ENCODE measurements at regions not wholly inside any gene's neighbourhood (a gene's known extent, or its start where the extent isn't known, plus 50 kb on each side); places are given as distances from the start of the nearest gene placed in this dataset.

DNA sequence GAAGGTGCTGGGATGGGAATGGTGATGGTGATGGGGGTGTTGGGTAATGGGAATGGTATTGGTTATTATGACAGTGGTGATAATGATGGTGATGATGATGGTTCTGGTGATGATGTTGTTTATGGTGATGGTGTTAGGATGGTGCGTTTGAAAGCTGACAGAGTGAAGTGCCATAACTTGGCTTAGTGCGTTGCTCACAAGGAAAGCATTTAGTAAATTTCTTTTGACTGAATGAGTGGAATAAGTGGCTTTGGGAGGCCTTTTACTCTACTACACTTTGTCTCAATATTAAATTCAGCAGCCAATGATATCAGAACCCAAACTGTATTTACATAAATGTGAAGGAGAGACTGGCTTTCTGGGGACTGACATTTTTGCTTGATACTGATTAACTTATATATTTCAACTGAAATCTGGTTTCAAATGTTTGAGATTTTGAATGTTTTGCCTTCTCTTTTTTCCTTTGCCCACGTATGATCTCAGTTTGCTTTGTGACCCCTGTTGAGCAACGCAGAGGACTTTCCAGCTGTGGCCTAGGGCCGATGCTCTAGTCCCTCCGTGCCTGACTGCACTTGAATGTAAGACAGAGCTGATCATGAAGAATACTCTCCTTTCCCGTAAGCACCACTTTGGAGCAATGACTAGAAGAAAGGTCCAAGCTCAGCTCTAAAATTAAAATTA, 128.5 kb upstream of the SH3BP4 start:
- in situ Hi-C loops (cut with MboI; ENCODE audit: low pct_unique_long_range_greater_than_20kb, low sequenced_read_pairs, unreplicated experiment), result no loop called here
- TF ChIP-seq, protein P1, sequence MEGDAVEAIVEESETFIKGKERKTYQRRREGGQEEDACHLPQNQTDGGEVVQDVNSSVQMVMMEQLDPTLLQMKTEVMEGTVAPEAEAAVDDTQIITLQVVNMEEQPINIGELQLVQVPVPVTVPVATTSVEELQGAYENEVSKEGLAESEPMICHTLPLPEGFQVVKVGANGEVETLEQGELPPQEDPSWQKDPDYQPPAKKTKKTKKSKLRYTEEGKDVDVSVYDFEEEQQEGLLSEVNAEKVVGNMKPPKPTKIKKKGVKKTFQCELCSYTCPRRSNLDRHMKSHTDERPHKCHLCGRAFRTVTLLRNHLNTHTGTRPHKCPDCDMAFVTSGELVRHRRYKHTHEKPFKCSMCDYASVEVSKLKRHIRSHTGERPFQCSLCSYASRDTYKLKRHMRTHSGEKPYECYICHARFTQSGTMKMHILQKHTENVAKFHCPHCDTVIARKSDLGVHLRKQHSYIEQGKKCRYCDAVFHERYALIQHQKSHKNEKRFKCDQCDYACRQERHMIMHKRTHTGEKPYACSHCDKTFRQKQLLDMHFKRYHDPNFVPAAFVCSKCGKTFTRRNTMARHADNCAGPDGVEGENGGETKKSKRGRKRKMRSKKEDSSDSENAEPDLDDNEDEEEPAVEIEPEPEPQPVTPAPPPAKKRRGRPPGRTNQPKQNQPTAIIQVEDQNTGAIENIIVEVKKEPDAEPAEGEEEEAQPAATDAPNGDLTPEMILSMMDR (IDR thresholded peaks at IDR 0.05; ENCODE audit: extremely low read depth, insufficient read depth, missing control alignments), result no peak
- no peak for DNase-seq (ENCODE audit: low spot score)

DNA sequence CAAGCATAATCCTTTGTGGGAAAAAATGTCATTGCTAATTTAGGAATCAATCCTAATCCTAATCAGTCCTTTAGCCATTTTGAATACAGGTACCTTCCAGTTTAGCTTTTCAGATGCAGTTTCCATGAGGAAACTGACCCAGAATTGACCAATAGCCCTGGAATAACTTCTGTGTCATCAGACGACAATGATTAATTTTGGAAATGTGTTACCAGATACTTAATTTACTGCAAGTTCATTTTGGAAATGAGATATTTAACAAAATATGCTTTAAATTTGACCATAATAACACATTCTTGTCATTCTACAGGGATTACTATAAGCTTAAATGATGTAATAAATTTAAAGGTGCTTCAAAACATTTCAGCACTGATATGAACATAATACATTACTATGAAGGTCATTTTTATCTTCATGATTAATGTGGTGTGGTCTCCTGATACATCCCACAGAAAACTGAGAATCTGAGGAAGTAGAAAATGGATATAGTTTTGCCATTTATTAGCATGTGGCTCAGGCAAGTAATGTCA, 129.8 kb upstream of the SH3BP4 start:
- in situ Hi-C loops (cut with MboI; ENCODE audit: low pct_unique_long_range_greater_than_20kb, low sequenced_read_pairs, unreplicated experiment), result no loop called here
- TF ChIP-seq, protein P1 (IDR thresholded peaks at IDR 0.05; ENCODE audit: extremely low read depth, insufficient read depth, missing control alignments), result no peak
- DNase-seq (ENCODE audit: low spot score), result no peak

DNA sequence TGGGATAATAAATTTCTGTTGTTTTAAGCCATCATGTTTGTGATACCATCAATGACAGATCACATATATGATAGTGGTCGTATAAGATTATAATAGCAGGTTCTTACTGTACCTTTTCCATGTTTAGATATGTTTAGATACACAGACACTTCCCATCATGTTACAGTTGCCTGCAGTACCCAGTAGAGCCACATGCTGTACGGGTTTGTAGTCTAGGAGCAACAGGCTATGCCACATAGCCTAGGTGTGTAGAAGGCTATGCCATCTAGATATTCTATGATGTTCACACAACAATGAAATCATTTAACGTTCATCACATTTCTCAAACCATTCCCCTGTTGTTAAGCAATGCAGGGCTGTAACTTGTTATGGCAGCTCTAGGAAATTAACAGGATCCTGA, 132.9 kb upstream of the SH3BP4 start:
- DNase-seq (ENCODE audit: low spot score), result no peak
- in situ Hi-C loops (cut with MboI; ENCODE audit: low pct_unique_long_range_greater_than_20kb, low sequenced_read_pairs, unreplicated experiment), result no loop called here
- TF ChIP-seq, protein P1 (IDR thresholded peaks at IDR 0.05; ENCODE audit: extremely low read depth, insufficient read depth, missing control alignments), result no peak

DNA sequence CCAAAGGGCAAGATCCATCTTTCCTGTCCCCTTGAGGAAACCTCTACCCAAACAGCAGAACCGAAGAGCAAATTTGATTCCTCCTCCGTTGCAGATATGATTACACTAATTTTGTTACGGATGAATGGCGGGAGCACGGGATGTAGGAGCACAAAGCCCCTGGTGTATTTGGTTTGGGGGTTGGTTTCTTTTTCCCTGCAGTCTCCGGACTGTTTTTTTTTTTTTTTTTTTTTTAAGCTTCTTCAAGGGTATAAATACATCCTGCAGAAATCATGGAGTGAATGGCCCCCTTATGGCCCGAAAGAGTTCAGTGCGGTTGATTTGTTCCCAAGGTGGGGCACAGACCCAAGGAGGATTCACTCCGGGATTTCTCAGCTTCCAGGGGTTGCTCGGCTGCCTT, 135.3 kb upstream of the SH3BP4 start:
- TF ChIP-seq, protein P1 (IDR thresholded peaks at IDR 0.05; ENCODE audit: extremely low read depth, insufficient read depth, missing control alignments), result no peak
- DNase-seq (ENCODE audit: low spot score), result no peak
- in situ Hi-C loops (cut with MboI; ENCODE audit: low pct_unique_long_range_greater_than_20kb, low sequenced_read_pairs, unreplicated experiment), result no loop called here

DNA sequence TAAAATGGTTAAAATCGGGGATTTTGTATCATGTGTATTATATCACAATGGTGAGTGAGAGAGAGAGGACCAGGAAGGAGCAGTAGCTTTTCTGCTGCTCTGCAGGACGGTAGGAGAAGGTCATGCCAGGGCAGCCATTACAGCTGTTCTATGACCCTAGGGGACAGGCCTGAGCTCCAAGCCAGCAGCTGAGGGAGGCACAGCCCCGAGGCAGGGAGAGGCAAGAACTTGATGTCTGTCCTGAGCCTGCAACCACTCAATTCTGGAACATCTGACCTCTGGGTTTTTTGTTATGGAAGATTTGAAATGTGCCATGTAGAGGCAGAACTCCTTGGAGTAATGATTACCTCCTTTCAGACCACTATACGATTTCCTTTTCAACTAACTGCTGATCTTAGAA, 135.8 kb upstream of the SH3BP4 start:
- TF ChIP-seq, protein P1 (IDR thresholded peaks at IDR 0.05; ENCODE audit: extremely low read depth, insufficient read depth, missing control alignments), result no peak
- DNase-seq (ENCODE audit: low spot score), result no peak
- in situ Hi-C loops (cut with MboI; ENCODE audit: low pct_unique_long_range_greater_than_20kb, low sequenced_read_pairs, unreplicated experiment), result no loop called here

DNA sequence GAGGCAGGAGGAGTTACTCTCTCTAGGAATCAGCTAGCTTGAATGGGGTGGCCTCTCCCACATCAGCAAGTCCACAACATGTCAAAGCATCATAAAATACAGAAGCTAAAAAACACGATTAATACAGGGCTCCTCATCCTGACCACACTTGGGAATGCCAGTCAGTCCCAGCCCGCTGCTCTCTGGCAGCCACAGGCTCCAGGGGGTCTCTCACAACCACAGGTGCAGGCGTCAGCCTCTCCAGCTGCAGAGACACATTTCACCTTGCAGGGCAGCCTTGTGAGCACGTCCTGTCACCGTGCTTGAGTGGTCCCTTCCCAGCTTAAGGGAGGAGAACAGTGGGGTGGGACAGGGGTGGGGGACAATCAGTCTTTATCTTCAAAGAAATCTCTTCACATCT, 137.4 kb upstream of the SH3BP4 start:
- DNase-seq (ENCODE audit: low spot score), result no peak
- in situ Hi-C loops (cut with MboI; ENCODE audit: low pct_unique_long_range_greater_than_20kb, low sequenced_read_pairs, unreplicated experiment), result no loop called here
- TF ChIP-seq, protein P1 (IDR thresholded peaks at IDR 0.05; ENCODE audit: extremely low read depth, insufficient read depth, missing control alignments), result no peak

Measured in GM13977 (cell line).